ENCODE measurements at regions not wholly inside any gene's neighbourhood (a gene's known extent, or its start where the extent isn't known, plus 50 kb on each side); places are given as distances from the start of the nearest gene placed in this dataset.
"Not testable (repeated sequence)": the region's sequence is repeated elsewhere in the genome, so short reads cannot be mapped to it uniquely, and the experiment has no call there.

GRCh38 chr20:39752262-39752876 lies 790.2 kb downstream of the DHX35 start:
- no peak overlapping the region for H3K4me3 Mint-ChIP-seq
- no peaks in the 10 kb centered on the region for H3K36me3 Mint-ChIP-seq (ENCODE audit: low read depth)
- no peak for DNase-seq
- H3K4me1 Mint-ChIP-seq (ENCODE audit: low read depth) = no peaks in the 10 kb centered on the region
- H3K27ac Mint-ChIP-seq = no peak overlapping the region
- peaks cover 45% of the 10 kb centered on the region for H3K9me3 Mint-ChIP-seq
- H3K27me3 Mint-ChIP-seq (ENCODE audit: insufficient read depth) = no peaks in the 10 kb centered on the region
- TF ChIP-seq, protein P1, sequence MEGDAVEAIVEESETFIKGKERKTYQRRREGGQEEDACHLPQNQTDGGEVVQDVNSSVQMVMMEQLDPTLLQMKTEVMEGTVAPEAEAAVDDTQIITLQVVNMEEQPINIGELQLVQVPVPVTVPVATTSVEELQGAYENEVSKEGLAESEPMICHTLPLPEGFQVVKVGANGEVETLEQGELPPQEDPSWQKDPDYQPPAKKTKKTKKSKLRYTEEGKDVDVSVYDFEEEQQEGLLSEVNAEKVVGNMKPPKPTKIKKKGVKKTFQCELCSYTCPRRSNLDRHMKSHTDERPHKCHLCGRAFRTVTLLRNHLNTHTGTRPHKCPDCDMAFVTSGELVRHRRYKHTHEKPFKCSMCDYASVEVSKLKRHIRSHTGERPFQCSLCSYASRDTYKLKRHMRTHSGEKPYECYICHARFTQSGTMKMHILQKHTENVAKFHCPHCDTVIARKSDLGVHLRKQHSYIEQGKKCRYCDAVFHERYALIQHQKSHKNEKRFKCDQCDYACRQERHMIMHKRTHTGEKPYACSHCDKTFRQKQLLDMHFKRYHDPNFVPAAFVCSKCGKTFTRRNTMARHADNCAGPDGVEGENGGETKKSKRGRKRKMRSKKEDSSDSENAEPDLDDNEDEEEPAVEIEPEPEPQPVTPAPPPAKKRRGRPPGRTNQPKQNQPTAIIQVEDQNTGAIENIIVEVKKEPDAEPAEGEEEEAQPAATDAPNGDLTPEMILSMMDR (IDR thresholded peaks at IDR 0.05) = no peak

DNA sequence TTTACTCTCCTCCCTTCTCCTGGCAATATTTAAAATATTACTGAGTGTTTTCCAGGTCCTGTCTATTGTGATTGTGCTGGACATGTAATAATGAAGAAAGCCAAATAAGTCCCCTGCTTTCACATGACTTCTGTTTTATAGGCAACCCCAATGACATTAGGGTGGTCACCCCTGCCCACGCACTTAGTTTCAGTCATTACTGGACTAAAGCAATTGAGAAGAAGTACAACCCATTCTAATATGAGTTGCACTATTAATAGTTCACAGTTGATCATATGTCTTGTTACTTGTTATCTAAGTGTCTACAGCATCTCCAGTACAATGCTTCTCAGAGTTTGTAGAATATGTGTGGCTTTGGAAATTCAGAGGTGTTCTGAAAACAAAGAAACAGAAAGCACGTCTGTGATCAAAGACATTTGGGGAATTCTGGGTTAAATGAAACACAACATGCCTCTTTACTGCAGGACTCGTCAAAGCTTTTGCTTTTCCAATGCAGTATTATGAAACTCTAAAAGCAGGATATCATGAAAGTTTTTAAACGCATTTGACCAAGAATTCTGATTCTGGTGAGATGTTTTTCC lies 789.5 kb downstream of the DHX35 start:
- no peaks in the 10 kb centered on the region for H3K27me3 Mint-ChIP-seq (ENCODE audit: insufficient read depth)
- H3K27ac Mint-ChIP-seq = no peak overlapping the region
- no peak overlapping the region for H3K4me3 Mint-ChIP-seq
- DNase-seq = no peak
- H3K9me3 Mint-ChIP-seq = peaks cover 38% of the 10 kb centered on the region
- TF ChIP-seq, protein P1 (IDR thresholded peaks at IDR 0.05) = no peak
- H3K4me1 Mint-ChIP-seq (ENCODE audit: low read depth) = no peaks in the 10 kb centered on the region
- H3K36me3 Mint-ChIP-seq (ENCODE audit: low read depth) = no peaks in the 10 kb centered on the region

DNA sequence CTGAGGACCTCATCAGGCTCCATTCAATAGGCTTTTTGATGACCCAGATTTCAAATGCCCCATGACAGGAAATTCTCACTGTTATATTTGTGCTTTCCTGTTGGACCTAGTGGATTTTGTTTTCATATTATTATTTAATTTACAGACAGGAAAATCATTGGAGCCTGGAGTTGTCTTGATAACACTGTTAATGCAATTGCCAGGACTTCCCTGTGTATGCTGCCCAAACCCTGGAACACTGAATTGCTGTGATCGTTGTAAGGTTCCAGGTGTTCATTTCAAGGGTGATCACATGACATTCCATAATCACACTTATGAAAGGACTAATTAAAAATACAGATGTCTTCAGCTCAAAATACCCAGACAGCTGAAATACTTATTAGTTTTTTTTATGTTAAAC lies 783.2 kb downstream of the DHX35 start:
- TF ChIP-seq, protein P1 (IDR thresholded peaks at IDR 0.05) = no peak
- Mint-ChIP-seq H3K4me1 (ENCODE audit: low read depth) (no peaks in the 10 kb centered on the region), H3K27me3 (ENCODE audit: insufficient read depth) (no peaks in the 10 kb centered on the region)

DNA sequence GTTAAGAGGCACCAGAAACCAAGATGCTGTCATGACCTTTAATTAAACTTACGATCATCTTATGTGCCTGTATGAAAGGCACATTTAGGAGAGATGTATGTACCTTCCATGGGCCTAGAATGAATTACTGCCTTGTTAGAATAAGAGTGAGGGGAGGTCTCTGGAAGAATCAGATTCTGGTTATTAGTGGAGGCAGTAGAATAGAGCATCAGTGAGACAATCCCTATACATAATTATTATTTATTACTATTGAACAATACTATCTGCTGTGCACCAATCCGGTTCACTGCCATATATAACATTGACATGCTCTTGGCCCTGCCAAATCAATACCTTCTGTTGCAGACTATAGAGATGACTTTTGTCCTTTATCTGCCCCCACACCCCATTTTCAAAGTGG lies 776.5 kb downstream of the DHX35 start:
- TF ChIP-seq, protein P1 (IDR thresholded peaks at IDR 0.05) = no peak
- Mint-ChIP-seq H3K4me3 (no peak overlapping the region), H3K4me1 (ENCODE audit: low read depth) (no peaks in the 10 kb centered on the region), H3K27ac (no peak overlapping the region), H3K9me3 (peaks cover 23% of the 10 kb centered on the region), H3K27me3 (ENCODE audit: insufficient read depth) (no peaks in the 10 kb centered on the region), H3K36me3 (ENCODE audit: low read depth) (no peaks in the 10 kb centered on the region)
- DNase-seq = no peak

More for the DNA sequence above, 783.2 kb downstream of the DHX35 start:
- Mint-ChIP-seq H3K9me3 (peaks cover 31% of the 10 kb centered on the region), H3K36me3 (ENCODE audit: low read depth) (no peaks in the 10 kb centered on the region), H3K27ac (no peak overlapping the region), H3K4me3 (no peak overlapping the region)
- DNase-seq = no peak

DNA sequence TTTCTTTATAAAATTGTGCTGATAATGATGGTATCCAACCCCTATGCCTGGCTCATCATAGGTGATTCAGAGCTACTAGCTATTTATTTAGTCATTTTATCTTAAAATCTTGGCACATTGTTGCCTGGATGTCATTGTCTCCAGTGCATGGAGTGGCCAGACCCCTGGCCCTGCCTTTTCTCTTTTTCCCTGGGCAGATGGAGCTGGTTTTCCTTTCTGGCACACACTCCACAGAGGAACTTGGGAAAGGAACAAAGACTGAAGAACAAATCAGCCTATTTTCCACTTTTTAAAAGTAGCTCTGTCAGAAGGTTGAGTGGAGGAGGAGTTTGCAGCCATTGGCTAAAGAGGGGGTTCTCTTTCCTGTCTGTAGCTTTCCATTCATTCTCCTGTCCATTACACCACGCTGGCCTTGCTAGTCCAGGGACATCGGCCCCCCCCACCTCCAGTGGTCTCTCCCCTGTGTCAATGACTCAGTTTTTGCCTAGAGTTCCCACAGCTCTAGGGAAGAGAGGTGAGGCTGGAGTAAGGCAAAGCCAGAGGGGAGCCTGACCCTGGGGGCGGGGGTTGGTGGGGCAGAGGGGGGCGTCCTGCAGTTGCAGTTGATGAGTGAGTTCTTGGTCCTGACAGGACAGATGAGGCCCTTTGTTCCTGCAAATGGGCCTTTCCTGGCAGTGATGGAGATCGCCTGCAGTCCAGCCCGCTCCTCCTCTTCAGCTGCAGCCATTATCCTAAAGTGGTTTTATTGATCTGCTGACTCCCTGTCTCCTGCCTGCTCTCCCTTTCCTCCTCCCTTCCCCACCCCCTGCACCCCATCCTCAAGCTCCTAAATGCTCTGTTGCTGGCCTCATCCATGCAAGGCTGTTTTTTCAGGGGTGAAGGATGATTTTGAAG lies 774.5 kb downstream of the DHX35 start:
- TF ChIP-seq, protein P1 (IDR thresholded peaks at IDR 0.05) = no peak
- Mint-ChIP-seq H3K4me1 (ENCODE audit: low read depth) (no peaks in the 10 kb centered on the region), H3K27ac (no peak overlapping the region), H3K9me3 (peaks cover 23% of the 10 kb centered on the region), H3K27me3 (ENCODE audit: insufficient read depth) (no peaks in the 10 kb centered on the region), H3K4me3 (no peak overlapping the region), H3K36me3 (ENCODE audit: low read depth) (peaks cover 6% of the 10 kb centered on the region; the same call in 1 of the 2 replicates)
- DNase-seq = no peak

DNA sequence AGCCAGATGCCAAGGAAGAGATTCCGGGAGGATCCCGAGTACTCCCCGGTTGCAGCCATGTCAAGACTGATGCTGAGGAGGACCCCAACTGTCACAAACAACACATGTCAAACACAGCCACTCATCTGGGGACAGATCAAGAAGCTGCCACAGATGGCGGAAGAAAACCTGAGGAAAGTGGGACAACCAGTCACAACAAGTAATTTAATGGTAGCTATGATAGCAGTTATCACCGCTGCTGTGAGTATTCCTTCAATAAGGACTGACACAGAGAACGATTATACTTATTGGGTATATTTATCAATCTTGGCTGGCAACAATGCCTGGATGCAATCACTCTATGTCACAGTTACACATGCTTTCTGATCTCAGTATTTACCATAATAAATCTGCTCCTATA lies 763.4 kb downstream of the DHX35 start:
- not testable (repeated sequence) for H3K36me3 Mint-ChIP-seq (ENCODE audit: low read depth); H3K4me3 Mint-ChIP-seq; H3K27me3 Mint-ChIP-seq (ENCODE audit: insufficient read depth); H3K4me1 Mint-ChIP-seq (ENCODE audit: low read depth); H3K27ac Mint-ChIP-seq; DNase-seq
- peaks cover 65% of the 10 kb centered on the region for H3K9me3 Mint-ChIP-seq
